ENCODE measurements at regions not wholly inside any gene's neighbourhood (a gene's known extent, or its start where the extent isn't known, plus 50 kb on each side); places are given as distances from the start of the nearest gene placed in this dataset.
"Not testable (repeated sequence)": the region's sequence is repeated elsewhere in the genome, so short reads cannot be mapped to it uniquely, and the experiment has no call there.

GRCh38 chr1:232441036-232441411 is 188.9 kb downstream of the SIPA1L2 start:
- DNase-seq = no peak

- DNase-seq = peak in 1 of 5 experiments; percentile 10
Observed at GRCh38 chr1:232440325-232441035, 189.5 kb downstream of the SIPA1L2 start.

GRCh38 chr1:232439011-232439410 is 190.9 kb downstream of the SIPA1L2 start:
- DNase-seq = no peak

- no peak for DNase-seq
Observed at GRCh38 chr1:232438476-232438875, 191.5 kb downstream of the SIPA1L2 start.

GRCh38 chr1:232437510-232437909 is 192.4 kb downstream of the SIPA1L2 start:
- DNase-seq = no peak

GRCh38 chr1:232435729-232436128 is 194.2 kb downstream of the SIPA1L2 start:
- DNase-seq = no peak

GRCh38 chr1:232432313-232432712 is 197.6 kb downstream of the SIPA1L2 start:
- DNase-seq = no peak

- DNase-seq = no peak
Observed at GRCh38 chr1:232431748-232432147, 198.2 kb downstream of the SIPA1L2 start.

GRCh38 chr1:232431326-232431725 is 198.6 kb downstream of the SIPA1L2 start:
- DNase-seq = no peak

- DNase-seq = no peak
Observed at GRCh38 chr1:232430467-232430866, 199.5 kb downstream of the SIPA1L2 start.

GRCh38 chr1:232428786-232429530 is 201.0 kb downstream of the SIPA1L2 start:
- no peak for DNase-seq

GRCh38 chr1:232428036-232428645 is 201.8 kb downstream of the SIPA1L2 start:
- DNase-seq = no peak

GRCh38 chr1:232426801-232427200 is 203.1 kb downstream of the SIPA1L2 start:
- no peak for DNase-seq

- no peak for DNase-seq
Observed at GRCh38 chr1:232425421-232425820, 204.5 kb downstream of the SIPA1L2 start.

- DNase-seq = no peak
Observed at GRCh38 chr1:232423591-232423990, 206.3 kb downstream of the SIPA1L2 start.

- DNase-seq = no peak
Observed at GRCh38 chr1:232422898-232423297, 207.0 kb downstream of the SIPA1L2 start.

GRCh38 chr1:232422098-232422497 is 207.8 kb downstream of the SIPA1L2 start:
- DNase-seq = peak in 1 of 5 experiments; percentile 57

- peak in 1 of 5 experiments; percentile 66 for DNase-seq
Observed at GRCh38 chr1:232421143-232421796, 208.7 kb downstream of the SIPA1L2 start.

- no peak for DNase-seq
Observed at GRCh38 chr1:232417636-232418248, 212.2 kb downstream of the SIPA1L2 start.

- no peak for DNase-seq
Observed at GRCh38 chr1:232416026-232416568, 213.8 kb downstream of the SIPA1L2 start.

GRCh38 chr1:232415481-232415880 is 214.5 kb downstream of the SIPA1L2 start:
- DNase-seq = not testable (repeated sequence)

- DNase-seq = no peak
Observed at GRCh38 chr1:232414100-232414499, 215.8 kb downstream of the SIPA1L2 start.
